SW480 (cell line): ENCODE measurements at regions not wholly inside any gene's neighbourhood (a gene's known extent, or its start where the extent isn't known, plus 50 kb on each side); places are given as distances from the start of the nearest gene placed in this dataset.

Experiments used
- DNase-seq: peaks from one replicate; pipeline ENCODE4 v3.0.0-alpha.2; 2016; ENCODE audit warnings: low spot score

DNA sequence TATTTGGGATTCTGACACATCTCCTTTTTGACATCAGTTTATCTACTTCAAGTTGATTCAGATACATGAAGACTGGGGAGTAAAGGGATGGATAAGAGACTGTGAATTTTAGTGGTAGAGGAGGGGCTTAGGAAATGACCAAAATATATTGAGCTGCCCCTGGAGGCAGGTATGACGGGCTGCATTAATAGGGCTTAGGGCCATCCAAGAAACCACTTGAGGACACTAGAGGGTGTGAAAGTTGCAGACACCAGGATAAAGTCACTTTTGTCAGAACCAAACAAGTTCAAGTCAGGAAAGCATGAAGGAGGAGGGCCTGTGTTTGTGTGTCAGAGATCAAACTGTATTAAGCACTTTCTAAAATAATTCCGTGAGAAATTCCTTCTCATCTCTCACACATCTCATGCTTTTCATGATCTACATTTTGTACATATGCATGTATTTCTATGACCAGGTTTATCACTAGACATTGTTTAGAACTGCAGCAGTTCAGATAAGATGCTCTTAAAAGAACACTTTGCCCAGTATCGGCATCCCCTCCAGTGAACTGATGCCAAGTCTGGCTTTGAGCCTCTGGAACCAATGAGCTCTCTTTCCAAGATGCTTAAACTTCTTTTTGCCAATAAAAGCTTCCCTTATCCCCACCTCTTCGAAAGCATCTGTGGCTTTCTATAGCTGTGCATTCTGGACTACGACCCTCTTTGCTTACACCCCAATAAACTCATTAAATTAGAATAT is 136.9 kb downstream of the SLC38A1 start:
- peak; percentile 34 for DNase-seq

DNA sequence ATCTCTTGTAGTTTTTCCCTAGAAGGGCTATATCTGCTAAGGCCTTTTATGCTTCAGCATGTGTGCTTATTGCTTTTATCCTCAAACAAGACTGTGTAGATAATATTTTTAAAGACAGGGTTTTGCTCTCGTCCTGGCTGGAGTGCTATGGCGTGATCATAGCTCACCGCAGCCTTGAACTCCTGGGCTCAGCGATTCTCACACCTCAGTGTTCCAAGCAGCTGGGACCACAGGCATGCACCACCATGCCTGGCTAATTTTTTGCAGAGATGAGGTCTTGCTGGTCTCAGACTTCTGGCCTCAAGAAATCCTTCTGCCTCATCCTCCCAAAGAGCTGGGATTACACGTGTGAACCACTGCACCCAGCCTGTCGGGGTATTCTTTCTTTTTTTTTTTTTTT is 137.3 kb upstream of the SCAF11 start:
- DNase-seq = no peak

- DNase-seq = no peak
These were observed 135.8 kb upstream of the SCAF11 start for GRCh38 chr12:46126050-46126727.

- peak; percentile 64 for DNase-seq
These were observed 134.7 kb upstream of the SCAF11 start for GRCh38 chr12:46124848-46125619.

GRCh38 chr12:46124132-46124847 is 133.9 kb upstream of the SCAF11 start:
- DNase-seq = no peak

DNA sequence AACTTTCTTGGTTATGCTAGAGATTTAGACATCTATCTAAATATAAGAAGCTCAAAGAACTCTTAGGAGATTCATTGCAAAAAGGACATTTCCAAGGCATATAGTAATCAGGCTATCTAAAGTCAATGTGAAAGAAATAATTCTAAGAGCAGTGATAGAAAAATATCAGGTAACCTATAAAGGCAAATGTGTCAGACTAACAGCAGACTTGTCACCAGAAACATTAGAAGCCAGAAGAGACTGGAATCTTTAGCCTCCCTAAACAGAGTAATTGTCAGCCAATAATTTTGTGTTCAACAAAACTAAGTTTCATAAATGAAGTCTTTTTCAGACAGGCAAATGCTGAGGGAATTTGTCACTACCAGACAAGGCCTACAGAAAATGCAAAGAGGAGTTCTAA is 122.0 kb upstream of the SCAF11 start:
- DNase-seq = no peak

GRCh38 chr12:46111715-46112114 is 121.3 kb upstream of the SCAF11 start:
- DNase-seq = no peak

- peak; percentile 2 for DNase-seq
These were observed 120.7 kb upstream of the SCAF11 start for GRCh38 chr12:46110928-46111699.

DNA sequence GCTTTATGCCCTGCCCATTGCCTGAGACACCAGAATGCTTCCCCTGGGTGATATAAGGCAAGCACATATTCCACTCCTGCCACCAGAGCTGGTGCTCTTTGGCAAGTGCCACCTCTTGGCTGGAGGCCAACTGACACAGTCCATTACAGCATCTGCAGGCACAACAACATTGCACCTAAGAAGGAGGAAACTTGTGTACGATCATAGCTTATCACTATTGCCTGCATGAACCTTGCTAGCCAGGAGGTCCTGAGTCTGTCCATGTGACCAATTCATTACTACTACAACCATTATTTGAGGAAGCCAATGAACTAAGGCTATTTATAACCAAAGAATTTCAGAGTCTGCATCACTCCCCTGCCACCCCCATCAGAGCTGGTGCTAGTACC is 119.8 kb upstream of the SCAF11 start:
- DNase-seq = no peak

DNA sequence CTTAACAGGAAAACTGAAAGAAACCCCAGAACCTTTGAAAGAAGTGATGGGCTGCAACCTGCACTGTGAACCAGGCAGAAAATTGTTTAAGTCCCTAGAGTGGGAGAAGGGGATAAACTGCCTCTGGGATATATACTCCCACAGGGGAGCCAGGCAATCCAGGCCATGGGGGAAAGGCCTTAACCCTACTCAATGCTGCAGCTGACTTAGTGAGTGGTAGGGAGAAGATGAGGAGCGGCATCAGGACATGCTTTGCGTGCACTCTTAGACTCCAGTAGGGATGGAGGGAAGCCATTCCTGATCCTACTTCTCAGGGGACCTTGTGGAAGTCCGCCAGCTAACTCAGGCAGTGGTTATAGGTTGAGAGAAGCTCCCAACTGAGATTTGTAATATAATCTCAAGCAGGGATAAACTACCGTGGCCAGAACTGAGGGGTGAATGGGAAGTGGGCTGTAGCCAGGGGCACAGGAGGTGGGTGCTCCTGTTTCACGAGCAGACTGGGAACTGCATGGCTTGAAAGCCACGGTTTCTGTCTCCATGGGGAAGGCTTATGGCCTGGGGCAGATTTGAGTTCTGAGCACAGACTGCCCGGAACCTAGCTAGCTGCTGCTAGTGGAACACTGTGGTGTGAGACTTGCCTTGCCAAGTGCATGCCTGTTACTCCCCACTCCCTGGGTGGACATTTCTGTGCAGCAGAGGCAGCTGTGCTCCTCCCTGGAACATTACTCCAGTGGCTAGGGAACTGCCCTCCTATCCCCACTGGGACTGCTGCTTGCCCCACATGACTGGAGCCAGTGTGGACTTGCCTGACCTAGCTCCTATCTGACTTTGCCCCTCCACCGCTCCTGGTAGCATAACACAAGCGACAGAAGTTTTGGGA is 119.2 kb upstream of the SCAF11 start:
- DNase-seq = no peak

- no peak for DNase-seq
These were observed 118.3 kb upstream of the SCAF11 start for GRCh38 chr12:46108721-46109120.

DNA sequence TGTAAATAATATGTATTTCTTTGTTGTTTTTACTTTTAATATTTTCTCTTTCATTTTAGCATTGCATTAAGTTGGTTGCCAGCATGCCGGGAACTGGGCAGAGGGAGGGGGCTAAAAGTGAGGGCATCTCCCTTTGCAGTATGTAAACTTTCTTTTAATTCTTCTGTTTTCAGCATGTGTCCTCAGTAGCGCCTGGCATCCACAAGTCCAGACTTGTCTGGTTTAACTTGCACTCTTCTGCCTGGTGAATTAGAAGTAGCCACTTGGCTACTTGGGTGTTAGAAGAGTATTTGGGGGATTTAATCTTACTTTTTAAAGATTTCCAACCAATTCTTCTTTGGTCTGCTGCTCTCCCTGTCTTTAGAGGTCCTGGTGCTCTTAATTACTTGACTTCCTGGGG is 117.2 kb upstream of the SCAF11 start:
- DNase-seq = no peak

- DNase-seq = no peak
These were observed 115.4 kb upstream of the SCAF11 start for GRCh38 chr12:46105735-46106134.

- no peak for DNase-seq
These were observed 113.4 kb upstream of the SCAF11 start for GRCh38 chr12:46103559-46104383.

GRCh38 chr12:46101485-46101869 is 111.1 kb upstream of the SCAF11 start:
- DNase-seq = no peak

GRCh38 chr12:46100551-46101484 is 110.4 kb upstream of the SCAF11 start:
- DNase-seq = peak; percentile 64

GRCh38 chr12:46089414-46090162 is 99.2 kb upstream of the SCAF11 start:
- no peak for DNase-seq

DNA sequence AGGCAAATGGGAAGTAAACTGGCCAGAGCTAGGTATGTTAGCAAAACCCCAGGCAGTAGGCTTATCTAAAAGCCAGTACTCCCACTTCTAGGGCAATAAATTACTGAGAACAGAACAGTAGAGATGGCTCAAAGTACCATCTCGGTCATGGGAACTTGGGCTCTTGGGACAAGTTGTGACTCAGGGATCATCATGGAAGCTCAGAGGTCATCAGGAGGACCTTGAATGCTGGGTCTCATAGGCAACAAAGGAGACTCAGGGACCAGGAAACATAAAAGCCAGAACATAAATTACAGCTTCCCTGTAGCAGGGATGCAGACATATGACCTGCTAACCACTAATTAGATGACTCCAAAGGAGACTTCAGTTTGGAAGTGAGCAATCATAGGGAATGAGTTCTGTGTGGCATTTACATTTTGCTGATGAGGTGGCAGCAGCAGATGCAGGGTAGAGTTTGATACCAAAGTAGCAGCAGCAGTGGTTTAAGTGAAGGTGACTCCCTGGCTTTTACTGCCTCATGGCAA is 97.6 kb upstream of the SCAF11 start:
- DNase-seq = peak; percentile 6
